Glomerular endothelial cell (primary cell): ENCODE measurements at regions not wholly inside any gene's neighbourhood (a gene's known extent, or its start where the extent isn't known, plus 50 kb on each side); places are given as distances from the start of the nearest gene placed in this dataset.

ENCODE experiments used
- DNase-seq: peaks from one replicate; pipeline ENCODE4 v3.0.0-alpha.2; 2011; ENCODE audit warnings: low read depth, low spot score; ENCODE audit errors: extremely low read depth

GRCh38 chr12:4137015-4137414, 136.5 kb upstream of the CCND2 start:
- no peak for DNase-seq

DNA sequence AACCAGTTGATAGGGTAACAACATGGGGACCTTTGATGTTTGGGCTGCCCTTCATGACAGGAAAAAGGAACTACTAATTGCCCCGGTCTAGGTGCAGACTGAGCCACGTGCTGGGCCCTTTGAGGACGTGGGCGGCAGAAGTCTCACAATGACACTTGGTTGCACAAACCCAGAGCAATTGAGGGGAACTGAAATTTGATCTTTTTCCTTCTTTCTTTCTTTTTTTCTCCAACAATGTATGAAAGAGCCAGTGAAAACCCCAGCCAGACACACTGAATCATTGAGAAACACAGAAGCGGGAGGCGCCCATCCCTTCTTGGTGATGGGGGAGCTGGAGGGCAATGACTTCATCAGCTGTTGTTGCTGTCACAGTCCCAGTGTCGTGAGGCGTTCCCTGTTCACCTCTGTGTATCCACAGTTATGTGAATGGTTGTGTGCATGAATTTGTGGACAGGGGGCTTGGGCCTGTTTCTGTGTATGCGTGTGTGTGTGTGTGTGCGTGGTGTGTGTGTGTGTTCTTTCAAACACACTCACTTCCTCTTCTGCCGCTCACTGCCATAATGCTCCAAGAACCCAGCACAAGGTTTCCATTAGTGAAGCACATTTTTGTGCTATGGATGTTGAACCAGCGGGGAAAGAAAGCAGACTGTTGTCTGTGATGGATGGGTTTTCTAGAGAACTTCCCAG, 137.5 kb upstream of the CCND2 start:
- DNase-seq: no peak

DNA sequence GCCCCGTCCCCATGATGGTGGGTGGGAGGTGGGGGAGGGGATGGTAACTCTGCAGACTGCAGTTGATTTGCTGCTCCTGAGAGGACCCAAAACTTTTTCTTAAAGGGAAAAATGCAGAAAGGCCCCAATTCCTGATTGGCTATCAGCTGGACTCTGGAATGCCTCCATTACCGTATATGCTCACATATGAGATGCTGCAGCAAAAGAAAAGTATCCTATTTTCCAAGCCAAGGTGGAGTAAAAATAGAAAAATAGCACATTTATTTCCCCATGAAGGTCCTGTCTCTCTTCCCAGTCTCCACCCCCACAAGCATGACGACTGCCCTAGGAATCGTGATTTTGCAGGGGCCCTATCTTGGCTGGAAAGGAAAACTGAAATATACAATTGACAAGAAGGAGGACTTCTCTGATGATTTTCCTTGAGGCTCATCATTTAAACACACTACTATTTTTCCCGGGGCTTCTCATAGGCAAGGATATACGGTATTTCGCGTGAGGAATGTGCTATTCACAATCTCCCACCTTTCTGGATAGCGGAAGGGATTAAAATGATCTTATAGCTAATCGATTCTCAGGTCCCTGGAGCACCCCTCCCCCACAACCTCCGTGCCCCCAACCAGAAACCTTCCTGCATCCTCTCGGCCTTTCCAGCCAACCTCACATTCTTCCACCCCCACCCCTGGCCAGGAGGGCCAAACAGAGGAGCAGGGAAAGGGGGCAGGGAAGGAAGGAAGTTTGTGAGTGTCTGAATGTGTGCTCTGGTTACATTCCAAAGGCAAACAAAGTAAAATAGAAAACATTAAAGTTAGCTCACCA, 138.9 kb upstream of the CCND2 start:
- no peak for DNase-seq

GRCh38 chr12:4133636-4134447, 139.7 kb upstream of the CCND2 start:
- DNase-seq: no peak

DNA sequence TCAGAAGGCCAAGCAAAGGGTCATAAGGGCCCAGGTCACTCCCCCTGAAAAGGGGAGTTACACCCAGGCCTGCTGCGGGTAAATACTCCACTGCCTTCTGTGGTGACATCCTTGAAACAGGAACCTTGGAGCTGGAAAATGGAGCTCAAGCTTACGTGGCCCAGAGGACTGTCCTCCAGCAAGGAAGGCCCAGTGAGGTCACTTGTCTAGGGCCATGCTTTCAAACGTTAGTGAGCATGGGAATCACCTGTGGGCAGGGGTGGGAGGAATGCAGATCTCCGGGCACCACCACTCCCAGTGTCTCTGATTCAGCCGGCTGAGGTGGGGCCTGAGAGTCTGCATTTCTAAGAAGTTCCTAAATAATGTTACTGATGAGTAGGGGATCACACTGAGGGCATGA, 140.5 kb upstream of the CCND2 start:
- no peak for DNase-seq

DNA sequence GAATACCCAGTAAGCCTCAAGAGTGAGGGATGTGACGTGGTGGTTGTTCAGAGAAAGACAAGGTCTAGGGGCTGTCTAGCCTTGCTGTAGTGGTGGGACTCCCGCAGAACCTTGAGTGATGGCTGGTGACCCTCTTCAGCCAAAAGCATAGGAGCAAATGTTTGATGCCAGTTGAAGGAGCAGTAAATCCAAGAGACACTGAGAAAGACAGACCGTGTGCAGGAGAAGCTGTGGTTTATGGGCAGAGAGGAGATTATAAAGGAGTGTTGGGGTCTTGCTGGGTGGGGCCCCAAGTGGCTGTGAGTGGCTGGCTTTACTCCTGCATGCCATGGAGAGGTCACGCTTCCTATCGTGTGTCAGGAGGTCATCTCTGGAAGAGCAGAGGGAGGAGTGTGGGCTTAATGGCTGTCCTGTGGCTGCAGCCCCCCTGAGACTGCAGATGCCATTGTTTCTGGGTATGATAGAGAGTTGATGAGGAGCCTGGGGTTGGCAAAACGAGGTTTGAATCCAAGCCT, 152.0 kb upstream of the CCND2 start:
- DNase-seq: no peak

GRCh38 chr12:4120316-4120917, 153.1 kb upstream of the CCND2 start:
- no peak for DNase-seq

DNA sequence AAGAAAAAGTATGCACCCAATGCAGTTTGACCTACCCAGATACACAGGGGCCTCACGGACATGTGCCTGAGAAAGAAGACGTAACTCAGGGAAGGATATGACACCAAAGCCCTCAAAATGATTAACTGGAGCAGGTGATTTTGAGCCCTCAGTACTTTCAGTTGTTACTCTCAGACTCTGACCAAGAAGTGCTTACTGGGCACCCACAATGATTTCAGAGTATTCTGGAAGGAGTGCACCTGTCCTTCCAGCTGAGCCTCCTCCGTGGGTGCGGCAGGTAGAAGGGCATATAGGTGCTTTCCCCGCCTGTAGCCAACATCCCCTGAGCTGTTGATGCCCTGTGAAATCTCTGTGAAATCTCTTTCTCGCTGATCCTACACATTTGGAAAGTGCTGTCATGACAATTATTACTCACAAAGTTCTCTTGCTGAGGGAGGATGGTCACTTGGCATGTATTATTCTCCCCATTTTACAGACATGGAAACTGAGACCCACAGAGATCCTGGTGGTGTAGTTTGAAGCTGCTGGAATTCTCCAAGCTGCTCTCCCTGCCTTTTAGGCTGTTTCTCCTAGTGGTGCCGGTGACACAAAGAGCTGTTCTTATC, 154.3 kb upstream of the CCND2 start:
- DNase-seq: no peak

DNA sequence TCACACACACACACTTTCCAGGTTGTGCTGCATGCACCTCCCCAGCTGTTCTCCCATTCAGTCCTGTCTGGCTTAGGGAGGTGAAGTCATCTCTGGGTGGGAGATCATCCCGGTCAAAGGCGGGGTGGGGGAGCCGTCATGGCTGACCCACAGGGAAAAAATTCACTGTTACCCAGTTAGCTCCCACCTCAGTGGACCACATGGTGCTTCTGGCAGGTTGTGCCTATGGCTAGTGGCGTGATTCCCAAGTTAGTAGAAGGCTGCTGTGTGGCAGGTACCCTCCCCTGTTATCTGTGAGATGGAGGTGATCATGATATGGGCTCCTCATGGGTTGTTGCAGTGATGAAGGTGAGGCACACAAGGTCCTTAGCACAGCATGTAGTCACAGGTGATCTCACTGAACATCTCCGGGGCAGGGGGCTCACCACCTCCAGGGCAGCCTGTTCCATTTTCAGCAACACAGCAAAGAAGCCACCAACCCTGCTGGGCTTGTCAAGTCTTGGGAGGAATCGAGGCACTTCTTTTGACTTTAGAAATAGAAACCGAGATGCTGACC, 154.9 kb upstream of the CCND2 start:
- DNase-seq: no peak

DNA sequence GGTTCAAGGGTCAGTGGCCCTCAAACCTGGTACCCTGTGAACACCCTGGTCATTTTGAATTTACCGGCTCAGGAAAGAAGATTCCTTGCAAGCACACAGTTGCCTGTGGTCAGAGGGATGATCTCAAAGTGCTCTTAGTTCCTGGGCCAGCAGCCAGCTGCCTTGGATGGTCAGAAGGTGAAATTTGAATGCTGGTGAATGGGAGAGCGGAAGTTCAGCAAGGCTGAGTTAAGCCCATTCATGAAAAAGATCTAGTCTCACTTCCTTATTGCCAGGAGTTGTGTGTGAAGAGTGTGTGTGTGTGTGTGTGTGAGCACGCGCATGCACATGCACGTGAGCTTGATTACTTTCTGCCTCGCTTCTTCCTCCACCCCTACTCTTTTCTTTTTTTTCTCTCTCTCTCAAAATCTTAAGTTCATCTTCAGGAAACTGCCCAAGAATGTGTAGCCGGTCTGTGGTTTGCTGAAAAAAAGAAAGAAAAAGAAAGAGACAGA, 155.5 kb upstream of the CCND2 start:
- no peak for DNase-seq

DNA sequence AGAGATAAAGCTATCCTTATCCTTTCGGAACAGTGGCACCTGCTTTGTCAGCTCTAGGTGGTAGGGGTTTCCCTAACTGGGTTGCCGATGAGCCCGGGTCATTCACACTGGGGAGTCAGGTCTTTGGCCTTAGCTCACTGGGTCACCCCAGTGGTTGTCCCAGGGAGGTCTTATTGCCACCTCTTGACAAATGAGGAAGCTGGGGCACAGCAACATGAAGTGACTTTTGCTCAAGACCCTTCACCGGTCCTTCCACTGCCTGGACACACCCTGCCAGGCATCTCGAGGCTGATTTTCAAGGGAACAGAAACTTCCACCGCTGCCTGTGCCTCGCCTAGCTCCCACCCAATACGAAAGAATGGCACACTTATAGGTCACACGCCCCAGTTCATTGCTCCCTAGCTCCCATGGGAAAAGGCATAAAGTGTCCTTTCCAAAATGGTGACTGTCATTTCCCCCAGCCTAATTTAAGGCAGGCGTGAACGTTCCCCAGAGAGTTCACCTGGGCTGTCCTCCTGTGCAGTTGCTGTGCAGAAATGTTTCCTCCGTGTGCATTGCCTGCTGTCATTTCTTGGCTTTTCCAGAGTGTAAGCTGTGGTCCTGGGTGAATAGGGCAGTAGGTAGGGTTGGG, 156.1 kb upstream of the CCND2 start:
- no peak for DNase-seq

DNA sequence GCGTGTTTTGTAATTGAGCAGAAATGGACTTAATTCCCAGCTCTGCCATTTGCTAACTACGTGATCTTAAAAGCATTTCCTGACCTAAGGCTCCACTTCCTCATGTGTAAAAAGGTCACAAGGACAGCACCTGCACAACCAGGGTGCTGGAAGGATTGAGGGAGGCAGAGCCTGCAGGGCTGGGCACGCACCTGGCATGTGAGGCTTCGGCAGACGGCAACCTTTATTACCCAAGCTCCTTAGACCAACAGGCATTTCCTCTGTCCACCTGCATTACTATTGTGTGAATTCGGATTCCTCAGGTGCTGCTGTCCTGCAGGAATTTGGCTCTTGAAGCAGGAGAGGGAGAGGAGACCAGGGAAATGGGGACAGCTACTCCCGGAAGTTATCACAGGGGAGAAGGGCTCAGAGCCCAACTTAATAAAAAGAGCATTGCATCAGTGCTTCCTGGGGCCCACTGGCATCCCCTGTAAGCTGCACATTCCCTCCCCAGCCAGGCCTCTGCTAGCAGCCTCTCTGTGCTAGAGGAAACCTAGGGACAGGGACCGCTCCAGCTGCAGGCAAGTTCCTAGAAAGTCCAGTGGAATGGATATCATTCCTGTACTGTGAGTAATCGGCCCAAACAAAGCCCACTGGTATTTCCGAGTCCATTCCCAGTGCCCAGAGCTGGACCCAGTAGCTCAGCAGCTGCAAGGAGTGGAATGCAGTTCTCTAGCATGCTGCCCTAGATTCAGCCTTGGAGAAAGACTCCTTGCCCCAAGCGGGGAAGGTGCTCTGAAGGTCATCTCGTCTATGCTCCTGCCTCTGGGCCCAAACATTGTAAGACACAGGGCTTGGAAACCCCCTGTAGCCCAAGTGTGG, 157.1 kb upstream of the CCND2 start:
- no peak for DNase-seq

DNA sequence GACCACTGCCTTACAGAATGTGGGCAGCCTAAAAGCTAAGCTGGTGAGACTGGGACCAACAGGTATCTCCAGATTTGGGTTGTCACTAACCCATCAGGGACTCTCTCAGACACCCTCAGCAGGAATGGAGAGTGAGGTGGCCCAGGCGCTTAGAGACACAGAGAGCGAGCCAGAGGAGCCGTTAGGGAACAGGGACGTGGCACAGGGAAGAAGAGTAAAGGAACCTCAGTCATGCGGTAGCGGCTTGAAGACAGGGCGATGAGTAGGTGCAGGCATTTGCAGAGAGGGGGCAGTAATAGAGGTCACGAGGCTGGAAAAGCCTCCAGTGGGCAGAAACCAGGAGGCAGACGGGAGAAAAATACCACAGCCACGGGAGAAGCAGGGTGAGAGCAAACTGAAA, 158.0 kb upstream of the CCND2 start:
- no peak for DNase-seq

DNA sequence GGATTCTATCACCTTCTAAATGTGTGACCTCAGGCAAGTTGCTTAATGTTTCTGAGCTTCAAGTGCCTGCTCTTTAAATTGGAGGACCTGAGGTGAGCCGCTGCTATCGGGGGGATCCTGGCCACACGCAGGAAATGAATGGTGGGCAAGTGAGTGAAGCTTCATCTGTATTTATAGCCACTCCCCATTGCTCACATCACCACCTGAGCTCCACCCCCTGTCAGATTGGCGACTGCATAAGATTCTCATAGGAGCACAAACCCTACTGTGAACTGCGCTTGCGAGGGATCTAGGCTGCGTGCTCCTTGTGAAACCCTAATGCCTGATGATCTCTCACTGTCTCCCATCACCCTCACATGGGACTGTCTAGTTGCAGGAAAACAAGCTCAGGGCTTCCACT, 158.6 kb upstream of the CCND2 start:
- no peak for DNase-seq

DNA sequence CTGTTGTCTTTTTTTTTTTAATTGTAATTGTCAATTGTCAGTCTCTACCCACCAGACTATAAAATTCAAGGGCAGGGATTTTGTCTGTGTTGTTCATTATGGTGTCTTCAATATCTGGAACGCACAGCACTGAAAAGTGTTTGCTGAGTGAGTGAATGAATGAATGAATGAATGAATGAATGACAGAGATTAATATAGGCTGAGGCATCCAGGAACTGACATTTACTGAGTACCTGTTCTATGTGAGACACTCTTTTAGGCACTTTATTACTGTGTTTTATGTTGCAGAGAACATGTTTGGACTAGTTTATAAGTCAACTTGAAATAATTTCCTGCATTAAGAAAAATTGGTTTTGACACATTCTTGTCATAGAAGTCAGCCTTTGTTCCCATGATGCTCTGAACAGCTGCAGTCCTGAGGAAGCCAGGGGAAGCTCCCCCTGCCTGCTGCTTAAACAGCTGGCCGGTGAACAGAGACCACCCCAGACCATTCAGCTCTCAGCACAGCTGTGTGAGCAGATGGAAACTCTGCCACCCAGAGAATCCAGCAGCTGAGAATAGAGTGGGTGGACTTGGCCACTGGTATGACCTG, 160.7 kb upstream of the CCND2 start:
- DNase-seq: no peak

GRCh38 chr12:4112290-4112689, 161.3 kb upstream of the CCND2 start:
- DNase-seq: no peak

GRCh38 chr12:4111010-4111409, 162.6 kb upstream of the CCND2 start:
- DNase-seq: no peak

DNA sequence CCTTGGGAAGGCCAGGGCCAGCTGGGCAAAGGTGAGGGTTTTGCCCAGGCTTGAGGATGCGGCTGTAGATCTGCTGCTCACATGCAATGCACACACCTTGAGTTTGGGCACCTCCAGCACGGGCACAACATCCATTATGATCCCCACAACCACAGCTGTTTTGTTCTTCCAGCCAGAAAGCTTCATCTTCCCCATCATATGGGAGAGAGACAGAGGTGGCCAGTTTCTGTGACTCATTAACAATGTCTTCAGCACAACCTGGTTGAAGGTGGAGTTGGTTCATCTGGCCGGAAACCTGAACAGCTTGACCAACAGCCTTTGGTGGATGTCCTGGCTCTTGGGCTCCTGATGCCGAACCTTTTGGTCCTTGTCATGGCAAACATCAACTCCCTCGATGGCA, 163.7 kb upstream of the CCND2 start:
- no peak for DNase-seq
